ENCODE measurements at regions not wholly inside any gene's neighbourhood (a gene's known extent, or its start where the extent isn't known, plus 50 kb on each side); places are given as distances from the start of the nearest gene placed in this dataset.
"Not testable (repeated sequence)": the region's sequence is repeated elsewhere in the genome, so short reads cannot be mapped to it uniquely, and the experiment has no call there.

- H3K9me2 ChIP-seq (replicated peaks; ENCODE audit: low read depth, low read length): no peaks in the 10 kb centered on the region
- H3K27me3 ChIP-seq (ENCODE audit: insufficient read depth, low read length, poor library complexity, severe bottlenecking): no peaks in the 10 kb centered on the region
- H3K4me3 ChIP-seq (ENCODE audit: low read length, poor library complexity, severe bottlenecking): no peak overlapping the region
- H3K9ac ChIP-seq (ENCODE audit: low read depth, low read length, poor library complexity, severe bottlenecking): no peak overlapping the region
- peaks cover 3% of the 10 kb centered on the region; the same call in 1 of the 2 replicates for H3F3A ChIP-seq (ENCODE audit: low read depth)
- no peak overlapping the region for H2AFZ ChIP-seq (ENCODE audit: low read length)
- peaks cover 17% of the 10 kb centered on the region for H3K4me1 ChIP-seq (ENCODE audit: insufficient read depth, low read length, poor library complexity, severe bottlenecking)
- no peak overlapping the region for H3K4me2 ChIP-seq (ENCODE audit: low read depth, low read length, poor library complexity, severe bottlenecking)
- no peaks in the 10 kb centered on the region for H3K79me2 ChIP-seq (ENCODE audit: insufficient read depth, low read length)
- no peaks in the 10 kb centered on the region for H3K9me3 ChIP-seq (ENCODE audit: insufficient read depth, low read depth, low read length)
- TF ChIP-seq EZH2phosphoT487 (IDR thresholded peaks at IDR 0.05; ENCODE audit: borderline replicate concordance) (no peak), CTCF (conservative IDR thresholded peaks at IDR 0.05; ENCODE audit: low read length) (no peak)
- no peaks in the 10 kb centered on the region for H4K20me1 ChIP-seq (ENCODE audit: insufficient read depth, low read length, poor library complexity, severe bottlenecking)
- no peaks in the 10 kb centered on the region for H3K36me3 ChIP-seq (ENCODE audit: insufficient read depth, low read length)
Observed at GRCh38 chr1:8151647-8152046, 125.5 kb upstream of the ERRFI1 start.

- H3K27me3 ChIP-seq (ENCODE audit: insufficient read depth, low read length, poor library complexity, severe bottlenecking); H2AFZ ChIP-seq (ENCODE audit: low read length); H3K9me3 ChIP-seq (ENCODE audit: insufficient read depth, low read depth, low read length); H4K20me1 ChIP-seq (ENCODE audit: insufficient read depth, low read length, poor library complexity, severe bottlenecking); H3K36me3 ChIP-seq (ENCODE audit: insufficient read depth, low read length); H3K9ac ChIP-seq (ENCODE audit: low read depth, low read length, poor library complexity, severe bottlenecking); H3K4me2 ChIP-seq (ENCODE audit: low read depth, low read length, poor library complexity, severe bottlenecking); H3K79me2 ChIP-seq (ENCODE audit: insufficient read depth, low read length); H3K9me2 ChIP-seq (replicated peaks; ENCODE audit: low read depth, low read length); H3K4me3 ChIP-seq (ENCODE audit: low read length, poor library complexity, severe bottlenecking); H3F3A ChIP-seq (ENCODE audit: low read depth): not testable (repeated sequence)
- H3K4me1 ChIP-seq (ENCODE audit: insufficient read depth, low read length, poor library complexity, severe bottlenecking): peaks cover 30% of the 10 kb centered on the region
Observed at GRCh38 chr1:8149756-8150155, 123.6 kb upstream of the ERRFI1 start.

GRCh38 chr1:8147956-8148355 lies 121.8 kb upstream of the ERRFI1 start:
- Histone ChIP-seq H3K9me3 (ENCODE audit: insufficient read depth, low read depth, low read length) (no peaks in the 10 kb centered on the region), H3K9ac (ENCODE audit: low read depth, low read length, poor library complexity, severe bottlenecking) (no peak overlapping the region), H3K4me3 (ENCODE audit: low read length, poor library complexity, severe bottlenecking) (no peak overlapping the region), H4K20me1 (ENCODE audit: insufficient read depth, low read length, poor library complexity, severe bottlenecking) (no peaks in the 10 kb centered on the region), H3F3A (ENCODE audit: low read depth) (peaks cover 3% of the 10 kb centered on the region; the same call in 1 of the 2 replicates), H3K4me1 (ENCODE audit: insufficient read depth, low read length, poor library complexity, severe bottlenecking) (peaks cover 26% of the 10 kb centered on the region), H3K27me3 (ENCODE audit: insufficient read depth, low read length, poor library complexity, severe bottlenecking) (no peaks in the 10 kb centered on the region), H3K4me2 (ENCODE audit: low read depth, low read length, poor library complexity, severe bottlenecking) (no peak overlapping the region), H2AFZ (ENCODE audit: low read length) (no peak overlapping the region), H3K79me2 (ENCODE audit: insufficient read depth, low read length) (no peaks in the 10 kb centered on the region), H3K9me2 (replicated peaks; ENCODE audit: low read depth, low read length) (no peaks in the 10 kb centered on the region), H3K36me3 (ENCODE audit: insufficient read depth, low read length) (no peaks in the 10 kb centered on the region)
- TF ChIP-seq CTCF (conservative IDR thresholded peaks at IDR 0.05; ENCODE audit: low read length): no peak
- TF ChIP-seq EZH2phosphoT487 (IDR thresholded peaks at IDR 0.05; ENCODE audit: borderline replicate concordance): no peak

- Histone ChIP-seq H2AFZ (ENCODE audit: low read length) (no peak overlapping the region), H4K20me1 (ENCODE audit: insufficient read depth, low read length, poor library complexity, severe bottlenecking) (no peaks in the 10 kb centered on the region), H3K9ac (ENCODE audit: low read depth, low read length, poor library complexity, severe bottlenecking) (no peak overlapping the region), H3K9me3 (ENCODE audit: insufficient read depth, low read depth, low read length) (no peaks in the 10 kb centered on the region), H3K4me2 (ENCODE audit: low read depth, low read length, poor library complexity, severe bottlenecking) (no peak overlapping the region), H3K27me3 (ENCODE audit: insufficient read depth, low read length, poor library complexity, severe bottlenecking) (no peaks in the 10 kb centered on the region), H3K79me2 (ENCODE audit: insufficient read depth, low read length) (no peaks in the 10 kb centered on the region), H3K4me1 (ENCODE audit: insufficient read depth, low read length, poor library complexity, severe bottlenecking) (peaks cover 13% of the 10 kb centered on the region), H3K9me2 (replicated peaks; ENCODE audit: low read depth, low read length) (no peaks in the 10 kb centered on the region), H3K4me3 (ENCODE audit: low read length, poor library complexity, severe bottlenecking) (no peak overlapping the region), H3K36me3 (ENCODE audit: insufficient read depth, low read length) (no peaks in the 10 kb centered on the region), H3F3A (ENCODE audit: low read depth) (no peaks in the 10 kb centered on the region)
- TF ChIP-seq CTCF (conservative IDR thresholded peaks at IDR 0.05; ENCODE audit: low read length): no peak
- TF ChIP-seq EZH2phosphoT487 (IDR thresholded peaks at IDR 0.05; ENCODE audit: borderline replicate concordance): no peak
Observed at GRCh38 chr1:8146257-8146855, 120.2 kb upstream of the ERRFI1 start.

Measured in Loucy (cell line).